SK-N-SH treated with all-trans-retinoic acid at 6 μM for 48 hours (cell line): ENCODE measurements at regions not wholly inside any gene's neighbourhood (a gene's known extent, or its start where the extent isn't known, plus 50 kb on each side); places are given as distances from the start of the nearest gene placed in this dataset.

Source experiments
- ATAC-seq: fragments of 200-7000 bp; cut with Tn5 transposase; 3 replicates; pipeline ENCODE4 v1.9.1; 2020; ENCODE audit warnings: mild to moderate bottlenecking, moderate library complexity
- ARNTL ChIP-seq: fragments of 450-650 bp; formaldehyde crosslinking; IDR thresholded peaks from 2 replicates; pipeline ENCODE4 v1.5.0; 2020; ENCODE audit warnings: low read depth, mild to moderate bottlenecking, moderate library complexity, borderline replicate concordance
- BACH2 ChIP-seq: fragments of 250-450 bp; sonication (Bioruptor Pico); IDR thresholded peaks from 2 replicates; pipeline ENCODE4 v1.9.0; 2021; ENCODE audit warnings: mild to moderate bottlenecking, borderline replicate concordance
- ESRRG ChIP-seq: fragments of 250-450 bp; sonication (Bioruptor Pico); IDR thresholded peaks from 2 replicates; pipeline ENCODE4 v1.6.1; 2021; ENCODE audit warnings: mild to moderate bottlenecking
- GLIS3 ChIP-seq: fragments of 250-450 bp; sonication (Bioruptor Pico); IDR thresholded peaks from 2 replicates; pipeline ENCODE4 v1.5.0; 2020; ENCODE audit warnings: mild to moderate bottlenecking, moderate library complexity
- OSR1 ChIP-seq: fragments of 250-450 bp; sonication (Bioruptor Pico); IDR thresholded peaks from 2 replicates; pipeline ENCODE4 v1.8.0; 2022; ENCODE audit warnings: moderate library complexity, mild to moderate bottlenecking, inconsistent platforms
- PATZ1 ChIP-seq: fragments of 250-450 bp; sonication (Bioruptor Pico); IDR thresholded peaks from 2 replicates; pipeline ENCODE4 v1.8.0; 2020; ENCODE audit warnings: mild to moderate bottlenecking, moderate library complexity, borderline replicate concordance
- POU6F1 ChIP-seq: fragments of 250-450 bp; sonication (Bioruptor Pico); IDR thresholded peaks from 2 replicates; pipeline ENCODE4 v1.8.0; 2021; ENCODE audit warnings: low read depth, mild to moderate bottlenecking, moderate library complexity, borderline replicate concordance
- PPARA ChIP-seq: fragments of 250-450 bp; sonication (Bioruptor Pico); IDR thresholded peaks from 2 replicates; pipeline ENCODE4 v1.5.0; 2020; ENCODE audit warnings: mild to moderate bottlenecking, borderline replicate concordance
- RARB ChIP-seq: fragments of 250-450 bp; sonication (Bioruptor Pico); IDR thresholded peaks from 2 replicates; pipeline ENCODE4 v1.8.0; 2021; ENCODE audit warnings: mild to moderate bottlenecking, moderate library complexity
- SNAI2 ChIP-seq: fragments of 250-450 bp; sonication (Bioruptor Pico); IDR thresholded peaks from 2 replicates; pipeline ENCODE4 v1.5.0; 2020; ENCODE audit warnings: mild to moderate bottlenecking, moderate library complexity
- TCF4 ChIP-seq: fragments of 250-450 bp; sonication (Bioruptor Pico); IDR thresholded peaks from 2 replicates; pipeline ENCODE4 v1.8.0; 2021; ENCODE audit warnings: mild to moderate bottlenecking, moderate library complexity, borderline replicate concordance
- ZC3H10 ChIP-seq: fragments of 250-450 bp; sonication (Bioruptor Pico); IDR thresholded peaks from 2 replicates; pipeline ENCODE4 v1.5.1; 2021; ENCODE audit warnings: mild to moderate bottlenecking, moderate library complexity
- ZNF565 ChIP-seq: fragments of 450-650 bp; formaldehyde crosslinking; conservative IDR thresholded peaks from 2 replicates; pipeline ENCODE4 v1.5.0; 2020; ENCODE audit warnings: low read depth, mild to moderate bottlenecking, moderate library complexity
- ZNF70 ChIP-seq: fragments of 450-650 bp; formaldehyde crosslinking; IDR thresholded peaks from 2 replicates; pipeline ENCODE4 v1.5.0; 2020; ENCODE audit warnings: mild to moderate bottlenecking, moderate library complexity
- ZNF8 ChIP-seq: fragments of 450-650 bp; formaldehyde crosslinking; IDR thresholded peaks from 2 replicates; pipeline ENCODE4 v1.5.0; 2020; ENCODE audit warnings: mild to moderate bottlenecking, moderate library complexity
- TF ChIP-seq, protein P1 (sequence below): fragments of 250-450 bp; sonication (Bioruptor Pico); IDR thresholded peaks from 2 replicates; pipeline ENCODE4 v1.5.1; 2021; ENCODE audit warnings: mild to moderate bottlenecking, moderate library complexity
- TF ChIP-seq, protein P2 (sequence below): fragments of 250-450 bp; sonication (Bioruptor Pico); IDR thresholded peaks from 2 replicates; pipeline ENCODE4 v1.5.0; 2020; ENCODE audit warnings: mild to moderate bottlenecking, moderate library complexity

- no peak for ATAC-seq
- TF ChIP-seq BACH2 (CRISPR knock-in tag) (no peak), PATZ1 (no peak), OSR1 (no peak), ARNTL (CRISPR knock-in tag) (no peak), GLIS3 (CRISPR knock-in tag) (no peak), POU6F1 (CRISPR knock-in tag) (no peak), ZNF8 (no peak), ZNF70 (CRISPR knock-in tag) (no peak), RARB (CRISPR knock-in tag) (no peak)
- TF ChIP-seq, protein P1, sequence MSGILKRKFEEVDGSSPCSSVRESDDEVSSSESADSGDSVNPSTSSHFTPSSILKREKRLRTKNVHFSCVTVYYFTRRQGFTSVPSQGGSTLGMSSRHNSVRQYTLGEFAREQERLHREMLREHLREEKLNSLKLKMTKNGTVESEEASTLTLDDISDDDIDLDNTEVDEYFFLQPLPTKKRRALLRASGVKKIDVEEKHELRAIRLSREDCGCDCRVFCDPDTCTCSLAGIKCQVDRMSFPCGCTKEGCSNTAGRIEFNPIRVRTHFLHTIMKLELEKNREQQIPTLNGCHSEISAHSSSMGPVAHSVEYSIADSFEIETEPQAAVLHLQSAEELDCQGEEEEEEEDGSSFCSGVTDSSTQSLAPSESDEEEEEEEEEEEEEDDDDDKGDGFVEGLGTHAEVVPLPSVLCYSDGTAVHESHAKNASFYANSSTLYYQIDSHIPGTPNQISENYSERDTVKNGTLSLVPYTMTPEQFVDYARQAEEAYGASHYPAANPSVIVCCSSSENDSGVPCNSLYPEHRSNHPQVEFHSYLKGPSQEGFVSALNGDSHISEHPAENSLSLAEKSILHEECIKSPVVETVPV (CRISPR knock-in tag) = no peak
- TF ChIP-seq, protein P2, sequence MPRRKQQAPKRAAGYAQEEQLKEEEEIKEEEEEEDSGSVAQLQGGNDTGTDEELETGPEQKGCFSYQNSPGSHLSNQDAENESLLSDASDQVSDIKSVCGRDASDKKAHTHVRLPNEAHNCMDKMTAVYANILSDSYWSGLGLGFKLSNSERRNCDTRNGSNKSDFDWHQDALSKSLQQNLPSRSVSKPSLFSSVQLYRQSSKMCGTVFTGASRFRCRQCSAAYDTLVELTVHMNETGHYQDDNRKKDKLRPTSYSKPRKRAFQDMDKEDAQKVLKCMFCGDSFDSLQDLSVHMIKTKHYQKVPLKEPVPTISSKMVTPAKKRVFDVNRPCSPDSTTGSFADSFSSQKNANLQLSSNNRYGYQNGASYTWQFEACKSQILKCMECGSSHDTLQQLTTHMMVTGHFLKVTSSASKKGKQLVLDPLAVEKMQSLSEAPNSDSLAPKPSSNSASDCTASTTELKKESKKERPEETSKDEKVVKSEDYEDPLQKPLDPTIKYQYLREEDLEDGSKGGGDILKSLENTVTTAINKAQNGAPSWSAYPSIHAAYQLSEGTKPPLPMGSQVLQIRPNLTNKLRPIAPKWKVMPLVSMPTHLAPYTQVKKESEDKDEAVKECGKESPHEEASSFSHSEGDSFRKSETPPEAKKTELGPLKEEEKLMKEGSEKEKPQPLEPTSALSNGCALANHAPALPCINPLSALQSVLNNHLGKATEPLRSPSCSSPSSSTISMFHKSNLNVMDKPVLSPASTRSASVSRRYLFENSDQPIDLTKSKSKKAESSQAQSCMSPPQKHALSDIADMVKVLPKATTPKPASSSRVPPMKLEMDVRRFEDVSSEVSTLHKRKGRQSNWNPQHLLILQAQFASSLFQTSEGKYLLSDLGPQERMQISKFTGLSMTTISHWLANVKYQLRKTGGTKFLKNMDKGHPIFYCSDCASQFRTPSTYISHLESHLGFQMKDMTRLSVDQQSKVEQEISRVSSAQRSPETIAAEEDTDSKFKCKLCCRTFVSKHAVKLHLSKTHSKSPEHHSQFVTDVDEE = no peak
Measured at GRCh38 chr3:44070841-44071546, 170.7 kb upstream of the TOPAZ1 start.

- TF ChIP-seq, protein P1 (CRISPR knock-in tag) = no peak
- TF ChIP-seq TCF4 (CRISPR knock-in tag) = no peak
- no peak for TF ChIP-seq ZNF565 (CRISPR knock-in tag)
- TF ChIP-seq ZC3H10 (CRISPR knock-in tag) = no peak
- TF ChIP-seq ESRRG = no peak
- TF ChIP-seq, protein P2 = no peak
- TF ChIP-seq PPARA (CRISPR knock-in tag) = no peak
- TF ChIP-seq ZNF8 = no peak
- TF ChIP-seq OSR1 = no peak
- TF ChIP-seq POU6F1 (CRISPR knock-in tag) = no peak
- TF ChIP-seq SNAI2 (CRISPR knock-in tag) = no peak
- no peak for TF ChIP-seq ARNTL (CRISPR knock-in tag)
- no peak for ATAC-seq
Measured at GRCh38 chr3:44072601-44073540, 168.8 kb upstream of the TOPAZ1 start.
